NCI-H2171 (cell line): ENCODE measurements at regions not wholly inside any gene's neighbourhood (a gene's known extent, or its start where the extent isn't known, plus 50 kb on each side); places are given as distances from the start of the nearest gene placed in this dataset.
"Not testable (repeated sequence)": the region's sequence is repeated elsewhere in the genome, so short reads cannot be mapped to it uniquely, and the experiment has no call there.

Experiments
- DNase-seq: peaks from one replicate; lab custom pipeline; 2025; lab: John Stamatoyannopoulos, UW

- no peak for DNase-seq
These were observed 180.3 kb upstream of the ZNF217 start for GRCh38 chr20:53773792-53774401.

- not testable (repeated sequence) for DNase-seq
These were observed 179.6 kb upstream of the ZNF217 start for GRCh38 chr20:53773066-53773791.

GRCh38 chr20:53769041-53769440 lies 175.4 kb upstream of the ZNF217 start:
- no peak for DNase-seq

- DNase-seq: no peak
These were observed 174.7 kb upstream of the ZNF217 start for GRCh38 chr20:53768329-53768728.

- DNase-seq: no peak
These were observed 173.7 kb upstream of the ZNF217 start for GRCh38 chr20:53767206-53767930.

GRCh38 chr20:53764415-53764800 lies 170.8 kb upstream of the ZNF217 start:
- no peak for DNase-seq

- no peak for DNase-seq
These were observed 170.2 kb upstream of the ZNF217 start for GRCh38 chr20:53763707-53764414.

GRCh38 chr20:53762423-53762798 lies 168.8 kb upstream of the ZNF217 start:
- DNase-seq: not testable (repeated sequence)

GRCh38 chr20:53760025-53760441 lies 166.4 kb upstream of the ZNF217 start:
- DNase-seq: no peak

GRCh38 chr20:53757472-53757913 lies 163.9 kb upstream of the ZNF217 start:
- peak; percentile 26 for DNase-seq

- no peak for DNase-seq
These were observed 162.3 kb upstream of the ZNF217 start for GRCh38 chr20:53755733-53756531.

- DNase-seq: no peak
These were observed 160.3 kb upstream of the ZNF217 start for GRCh38 chr20:53753880-53754459.

- no peak for DNase-seq
These were observed 159.6 kb upstream of the ZNF217 start for GRCh38 chr20:53752971-53753879.

GRCh38 chr20:53752583-53752970 lies 158.9 kb upstream of the ZNF217 start:
- no peak for DNase-seq

GRCh38 chr20:53751620-53752318 lies 158.1 kb upstream of the ZNF217 start:
- DNase-seq: no peak

- DNase-seq: peak; percentile 71
These were observed 157.4 kb upstream of the ZNF217 start for GRCh38 chr20:53750827-53751619.

GRCh38 chr20:53749499-53749898 lies 155.9 kb upstream of the ZNF217 start:
- no peak for DNase-seq

GRCh38 chr20:53748821-53749421 lies 155.3 kb upstream of the ZNF217 start:
- DNase-seq: no peak
